Stimulated activated CD4-positive, alpha-beta T cell treated with anti-CD3 and anti-CD28 coated beads, Interleukin-4, amount 100 ng/mL, for 24 hours (primary cell): ENCODE measurements at regions not wholly inside any gene's neighbourhood (a gene's known extent, or its start where the extent isn't known, plus 50 kb on each side); places are given as distances from the start of the nearest gene placed in this dataset.
"Not testable (repeated sequence)": the region's sequence is repeated elsewhere in the genome, so short reads cannot be mapped to it uniquely, and the experiment has no call there.

Experiments
- DNase-seq: peaks from one replicate; pipeline ENCODE4 v3.0.0-alpha.2; 2020

GRCh38 chr5:104001136-104001535, 438.5 kb upstream of the NUDT12 start:
- no peak for DNase-seq

GRCh38 chr5:103993031-103993430, 430.4 kb upstream of the NUDT12 start:
- DNase-seq, result no peak

- DNase-seq, result no peak
Measured at GRCh38 chr5:103990064-103990463, 427.5 kb upstream of the NUDT12 start.

- no peak for DNase-seq
Measured at GRCh38 chr5:103981592-103981991, 419.0 kb upstream of the NUDT12 start.

- no peak for DNase-seq
Measured at GRCh38 chr5:103973669-103974068, 411.1 kb upstream of the NUDT12 start.

GRCh38 chr5:103966295-103966694, 403.7 kb upstream of the NUDT12 start:
- not testable (repeated sequence) for DNase-seq

GRCh38 chr5:103962023-103962422, 399.4 kb upstream of the NUDT12 start:
- no peak for DNase-seq

GRCh38 chr5:103953601-103954382, 391.2 kb upstream of the NUDT12 start:
- DNase-seq, result no peak

- DNase-seq, result no peak
Measured at GRCh38 chr5:103951776-103952175, 389.2 kb upstream of the NUDT12 start.

GRCh38 chr5:103943230-103943629, 380.6 kb upstream of the NUDT12 start:
- DNase-seq, result no peak

- no peak for DNase-seq
Measured at GRCh38 chr5:103942587-103943186, 380.1 kb upstream of the NUDT12 start.

- no peak for DNase-seq
Measured at GRCh38 chr5:103941596-103941995, 379.0 kb upstream of the NUDT12 start.

- DNase-seq, result no peak
Measured at GRCh38 chr5:103938146-103938695, 375.6 kb upstream of the NUDT12 start.

- DNase-seq, result no peak
Measured at GRCh38 chr5:103929338-103930013, 366.9 kb upstream of the NUDT12 start.

- no peak for DNase-seq
Measured at GRCh38 chr5:103927739-103928138, 365.1 kb upstream of the NUDT12 start.

GRCh38 chr5:103923616-103924168, 361.1 kb upstream of the NUDT12 start:
- no peak for DNase-seq

- DNase-seq, result no peak
Measured at GRCh38 chr5:103919506-103919905, 356.9 kb upstream of the NUDT12 start.

GRCh38 chr5:103918668-103919367, 356.2 kb upstream of the NUDT12 start:
- no peak for DNase-seq

- no peak for DNase-seq
Measured at GRCh38 chr5:103915081-103915480, 352.5 kb upstream of the NUDT12 start.

GRCh38 chr5:103910786-103911185, 348.2 kb upstream of the NUDT12 start:
- DNase-seq, result no peak

GRCh38 chr5:103910011-103910410, 347.4 kb upstream of the NUDT12 start:
- no peak for DNase-seq

- no peak for DNase-seq
Measured at GRCh38 chr5:103909391-103909790, 346.8 kb upstream of the NUDT12 start.
